ENCODE measurements at regions not wholly inside any gene's neighbourhood (a gene's known extent, or its start where the extent isn't known, plus 50 kb on each side); places are given as distances from the start of the nearest gene placed in this dataset.

DNA sequence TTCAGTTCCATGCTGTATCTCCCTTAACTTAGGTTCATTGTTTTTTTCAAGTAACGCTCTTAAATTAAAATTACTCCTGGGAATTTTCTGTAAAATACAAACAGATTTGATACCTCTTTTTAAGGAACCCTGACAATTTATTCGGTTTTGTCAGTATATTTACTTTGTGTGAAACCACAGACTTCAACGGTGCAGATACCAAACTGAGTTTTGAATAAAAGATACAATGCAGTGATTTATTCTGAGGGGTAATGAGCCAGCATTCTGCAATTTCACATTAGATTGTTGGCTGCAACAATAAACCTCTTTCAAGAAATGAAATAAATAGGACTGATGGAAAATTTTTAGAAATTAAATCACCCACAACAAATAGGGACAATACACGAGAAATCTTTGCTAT, 308.6 kb upstream of the EDIL3 start:
- TF ChIP-seq EZH2 (IDR thresholded peaks at IDR 0.05; ENCODE audit: borderline replicate concordance, low read depth, low read length, severe bottlenecking) = no peak
- TF ChIP-seq, protein P1, sequence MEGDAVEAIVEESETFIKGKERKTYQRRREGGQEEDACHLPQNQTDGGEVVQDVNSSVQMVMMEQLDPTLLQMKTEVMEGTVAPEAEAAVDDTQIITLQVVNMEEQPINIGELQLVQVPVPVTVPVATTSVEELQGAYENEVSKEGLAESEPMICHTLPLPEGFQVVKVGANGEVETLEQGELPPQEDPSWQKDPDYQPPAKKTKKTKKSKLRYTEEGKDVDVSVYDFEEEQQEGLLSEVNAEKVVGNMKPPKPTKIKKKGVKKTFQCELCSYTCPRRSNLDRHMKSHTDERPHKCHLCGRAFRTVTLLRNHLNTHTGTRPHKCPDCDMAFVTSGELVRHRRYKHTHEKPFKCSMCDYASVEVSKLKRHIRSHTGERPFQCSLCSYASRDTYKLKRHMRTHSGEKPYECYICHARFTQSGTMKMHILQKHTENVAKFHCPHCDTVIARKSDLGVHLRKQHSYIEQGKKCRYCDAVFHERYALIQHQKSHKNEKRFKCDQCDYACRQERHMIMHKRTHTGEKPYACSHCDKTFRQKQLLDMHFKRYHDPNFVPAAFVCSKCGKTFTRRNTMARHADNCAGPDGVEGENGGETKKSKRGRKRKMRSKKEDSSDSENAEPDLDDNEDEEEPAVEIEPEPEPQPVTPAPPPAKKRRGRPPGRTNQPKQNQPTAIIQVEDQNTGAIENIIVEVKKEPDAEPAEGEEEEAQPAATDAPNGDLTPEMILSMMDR (IDR thresholded peaks at IDR 0.05; ENCODE audit: borderline replicate concordance, extremely low read depth, low read length, poor library complexity, severe bottlenecking) = no peak
- no peak overlapping the region for H3K4me3 ChIP-seq (ENCODE audit: low read depth in 1 of 2, low read length in 2 of 2)
- H3K36me3 ChIP-seq (ENCODE audit: insufficient read depth, low read length) = no peaks in the 10 kb centered on the region
- H3K4me1 ChIP-seq (ENCODE audit: insufficient read depth, low read length) = no peaks in the 10 kb centered on the region
- H3K27me3 ChIP-seq (ENCODE audit: insufficient read depth, low read length, poor library complexity) = no peaks in the 10 kb centered on the region
- no peak overlapping the region for H3K4me2 ChIP-seq (ENCODE audit: insufficient read depth, low read length)
- no peak overlapping the region for H2AFZ ChIP-seq (ENCODE audit: low read depth, low read length)
- ATAC-seq (ENCODE audit: insufficient read depth, low read depth) = no peak
- no peaks in the 10 kb centered on the region for H3K79me2 ChIP-seq (ENCODE audit: insufficient read depth, low read length)
- no peaks in the 10 kb centered on the region for H4K20me1 ChIP-seq (ENCODE audit: insufficient read depth, low read length)
- H3K9me3 ChIP-seq (ENCODE audit: insufficient read depth, low read length, severe bottlenecking) = no peaks in the 10 kb centered on the region
- H3K9ac ChIP-seq (ENCODE audit: low read depth, low read length) = no peak overlapping the region
- no peak overlapping the region for H3K27ac ChIP-seq (ENCODE audit: low read length)
- no peak for DNase-seq

DNA sequence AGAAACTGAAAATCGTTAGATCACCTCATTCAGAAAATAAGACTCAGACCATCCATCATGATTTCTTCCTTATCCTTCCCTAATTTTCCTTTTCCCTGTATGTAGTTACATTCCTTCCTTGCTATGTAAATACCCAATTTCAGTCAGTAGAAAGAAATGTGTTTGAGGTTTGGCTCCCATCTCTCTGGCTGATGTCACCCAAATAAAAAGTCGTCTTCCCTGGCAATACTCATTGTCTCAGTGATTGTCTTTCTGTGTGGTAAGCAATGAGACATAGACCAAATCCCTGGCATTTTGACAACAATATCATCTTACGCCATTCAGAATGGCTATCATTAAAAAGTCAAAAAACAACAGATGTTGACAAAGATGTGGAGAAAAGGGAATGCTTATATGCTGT, 303.9 kb upstream of the EDIL3 start:
- Histone ChIP-seq H2AFZ (ENCODE audit: low read depth, low read length) (no peak overlapping the region), H3K4me2 (ENCODE audit: insufficient read depth, low read length) (no peak overlapping the region), H3K9me3 (ENCODE audit: insufficient read depth, low read length, severe bottlenecking) (no peaks in the 10 kb centered on the region), H3K27me3 (ENCODE audit: insufficient read depth, low read length, poor library complexity) (no peaks in the 10 kb centered on the region), H3K27ac (ENCODE audit: low read length) (no peak overlapping the region), H3K4me1 (ENCODE audit: insufficient read depth, low read length) (no peaks in the 10 kb centered on the region), H3K4me3 (ENCODE audit: low read depth in 1 of 2, low read length in 2 of 2) (no peak overlapping the region), H3K9ac (ENCODE audit: low read depth, low read length) (no peak overlapping the region), H3K79me2 (ENCODE audit: insufficient read depth, low read length) (no peaks in the 10 kb centered on the region), H4K20me1 (ENCODE audit: insufficient read depth, low read length) (no peaks in the 10 kb centered on the region), H3K36me3 (ENCODE audit: insufficient read depth, low read length) (no peaks in the 10 kb centered on the region)
- TF ChIP-seq, protein P1 (IDR thresholded peaks at IDR 0.05; ENCODE audit: borderline replicate concordance, extremely low read depth, low read length, poor library complexity, severe bottlenecking) = no peak
- TF ChIP-seq EZH2 (IDR thresholded peaks at IDR 0.05; ENCODE audit: borderline replicate concordance, low read depth, low read length, severe bottlenecking) = no peak
- ATAC-seq (ENCODE audit: insufficient read depth, low read depth) (no peak), DNase-seq (no peak)

DNA sequence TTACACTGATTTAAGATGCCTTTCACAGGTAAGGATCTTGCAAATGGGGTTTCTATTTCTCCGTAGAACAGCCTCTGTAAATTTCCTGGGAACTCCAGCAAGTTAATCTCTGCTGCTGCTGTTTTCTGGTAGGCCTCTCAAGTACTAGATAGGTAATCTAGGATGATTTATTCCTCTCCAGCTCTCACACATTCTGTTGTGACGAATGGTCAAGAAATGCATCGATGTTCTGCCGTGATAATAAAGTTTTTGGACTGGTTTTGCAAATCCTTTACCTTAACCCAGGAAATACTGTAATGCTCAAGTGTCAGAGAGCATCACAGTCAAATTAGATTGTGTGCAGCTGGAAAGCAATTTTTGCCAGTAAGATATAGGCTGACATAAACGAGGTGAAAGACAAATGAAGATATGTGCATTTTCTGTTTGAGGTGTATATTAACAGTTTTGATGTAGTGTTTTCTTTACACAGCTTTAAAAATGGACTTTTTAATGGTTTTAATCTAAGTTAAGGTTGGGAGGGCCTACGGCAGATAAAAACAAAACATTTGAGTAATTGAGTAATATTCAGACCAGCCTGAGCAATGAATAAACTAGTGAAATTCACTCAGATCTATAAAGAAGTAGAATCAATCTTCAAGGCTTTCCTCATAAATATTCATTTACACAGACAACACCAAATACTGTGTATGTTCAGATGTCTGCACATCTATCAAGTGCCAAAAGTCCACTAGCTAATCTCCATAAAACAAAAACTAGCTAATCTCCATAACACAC, 300.6 kb upstream of the EDIL3 start:
- H3K4me1 ChIP-seq (ENCODE audit: insufficient read depth, low read length) = no peaks in the 10 kb centered on the region
- no peak overlapping the region for H3K4me2 ChIP-seq (ENCODE audit: insufficient read depth, low read length)
- no peak for DNase-seq
- no peaks in the 10 kb centered on the region for H4K20me1 ChIP-seq (ENCODE audit: insufficient read depth, low read length)
- no peaks in the 10 kb centered on the region for H3K27me3 ChIP-seq (ENCODE audit: insufficient read depth, low read length, poor library complexity)
- no peak for ATAC-seq (ENCODE audit: insufficient read depth, low read depth)
- no peaks in the 10 kb centered on the region for H3K9me3 ChIP-seq (ENCODE audit: insufficient read depth, low read length, severe bottlenecking)
- TF ChIP-seq, protein P1 (IDR thresholded peaks at IDR 0.05; ENCODE audit: borderline replicate concordance, extremely low read depth, low read length, poor library complexity, severe bottlenecking) = no peak
- TF ChIP-seq EZH2 (IDR thresholded peaks at IDR 0.05; ENCODE audit: borderline replicate concordance, low read depth, low read length, severe bottlenecking) = no peak
- no peak overlapping the region for H3K27ac ChIP-seq (ENCODE audit: low read length)
- no peaks in the 10 kb centered on the region for H3K79me2 ChIP-seq (ENCODE audit: insufficient read depth, low read length)
- H3K36me3 ChIP-seq (ENCODE audit: insufficient read depth, low read length) = no peaks in the 10 kb centered on the region
- H3K4me3 ChIP-seq (ENCODE audit: low read depth in 1 of 2, low read length in 2 of 2) = no peak overlapping the region
- H2AFZ ChIP-seq (ENCODE audit: low read depth, low read length) = no peak overlapping the region
- H3K9ac ChIP-seq (ENCODE audit: low read depth, low read length) = no peak overlapping the region

All from DND-41 (cell line).